ENCODE measurements at regions not wholly inside any gene's neighbourhood (a gene's known extent, or its start where the extent isn't known, plus 50 kb on each side); places are given as distances from the start of the nearest gene placed in this dataset.

DNA sequence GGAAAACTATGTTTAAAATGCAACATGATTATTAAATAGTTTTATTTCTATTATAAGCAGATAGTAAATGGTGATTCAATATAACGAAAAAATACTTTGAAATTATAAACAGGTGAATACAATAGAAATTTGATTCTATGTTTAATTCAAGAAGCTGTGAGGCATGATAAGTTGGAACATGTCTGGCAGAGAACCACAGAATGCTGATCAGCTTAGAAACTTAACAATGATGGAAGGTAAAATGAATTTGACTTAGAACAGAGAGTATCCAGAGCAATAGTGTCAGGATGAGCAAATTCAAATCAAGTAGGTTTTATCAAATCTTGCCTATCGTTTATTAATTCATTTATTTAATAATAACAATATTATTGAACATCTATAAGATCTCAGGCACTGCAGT is 83.4 kb upstream of the ADGRL4 start:
- no peak for TF ChIP-seq EZH2 (IDR thresholded peaks at IDR 0.05; ENCODE audit: insufficient read depth, poor library complexity, severe bottlenecking)
- TF ChIP-seq EZH2phosphoT487 (IDR thresholded peaks at IDR 0.05; ENCODE audit: insufficient read depth, low read depth): no peak

Measured in GM23248 (cell line).